SK-N-SH (cell line): ENCODE measurements at regions not wholly inside any gene's neighbourhood (a gene's known extent, or its start where the extent isn't known, plus 50 kb on each side); places are given as distances from the start of the nearest gene placed in this dataset.

Experiments
- CTCF ChIP-seq: fragments of 200-600 bp; sonication (generic); IDR thresholded peaks from 2 replicates; pipeline ENCODE4 v1.6.1; 2017; ENCODE audit warnings: antibody characterized with exemption, mild to moderate bottlenecking, moderate library complexity
- GABPA ChIP-seq: IDR thresholded peaks from 2 replicates; pipeline ENCODE4 v1.4.0; 2012; ENCODE audit warnings: low read depth, mild to moderate bottlenecking
- POLR2AphosphoS5 ChIP-seq: IDR thresholded peaks from 2 replicates; pipeline ENCODE4 v1.6.1; 2012; ENCODE audit warnings: low read depth, low read length
- USF2 ChIP-seq: fragments of 150-350 bp; IDR thresholded peaks from 2 replicates; pipeline ENCODE4 v1.6.1; 2017; ENCODE audit warnings: antibody characterized with exemption, low read length, low read depth, borderline replicate concordance

GRCh38 chr21:24275616-24276015, 1331.7 kb downstream of the MRPL39 start:
- TF ChIP-seq CTCF: no peak
- no peak for TF ChIP-seq POLR2AphosphoS5
- TF ChIP-seq USF2: no peak
- no peak for TF ChIP-seq GABPA
